ENCODE measurements at regions not wholly inside any gene's neighbourhood (a gene's known extent, or its start where the extent isn't known, plus 50 kb on each side); places are given as distances from the start of the nearest gene placed in this dataset.
A peak's percentile ranks its signal among the peaks of the same experiment; 100 is the strongest.

DNA sequence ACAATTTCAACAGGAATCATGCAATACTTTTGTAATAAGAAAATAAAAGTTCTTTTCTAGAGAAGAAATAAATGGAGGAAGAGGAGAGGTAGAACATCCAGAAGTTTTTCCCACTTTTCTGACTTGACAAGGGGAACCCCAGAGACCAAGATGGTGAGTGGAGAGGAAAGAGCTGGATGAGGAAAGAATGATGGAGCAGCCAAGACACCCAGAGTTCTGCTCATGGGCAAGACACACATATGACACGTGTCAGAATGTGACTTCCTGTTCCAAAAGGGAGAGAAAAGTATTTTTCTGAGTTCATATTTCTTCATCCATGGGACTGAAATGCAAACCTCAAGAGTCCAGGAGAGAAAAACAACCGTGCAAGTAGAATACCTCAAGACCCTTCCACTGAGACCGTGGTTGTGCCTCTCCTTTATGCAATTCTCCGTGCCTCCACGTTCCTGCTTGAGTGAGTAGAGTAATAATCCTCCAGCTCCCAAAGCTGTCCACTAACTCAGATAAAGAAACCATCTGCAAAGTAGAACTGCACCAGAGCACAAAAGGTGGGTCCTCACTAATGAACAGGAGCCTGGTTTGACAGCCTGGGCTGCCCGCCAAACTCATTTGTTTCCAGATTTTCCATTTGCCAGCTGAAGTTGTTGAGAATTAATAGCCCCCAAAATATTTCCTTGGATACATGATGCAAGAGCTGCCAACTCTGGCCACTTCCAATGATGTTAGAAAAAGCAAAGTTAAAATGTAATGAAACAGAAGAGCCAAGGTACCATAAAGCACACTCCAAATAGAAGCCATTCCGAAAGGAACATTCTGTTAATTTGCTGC is 272.6 kb upstream of the IGF1R start:
- Histone ChIP-seq H3K27ac (ENCODE audit: low read length) (no peak overlapping the region), H3K4me1 (ENCODE audit: control insufficient read depth, insufficient read depth, low read length) (no peaks in the 10 kb centered on the region), H3K4me3 (ENCODE audit: low read length) (no peak overlapping the region), H3K9me3 (ENCODE audit: control insufficient read depth, insufficient read depth, low read length) (peaks cover 1% of the 10 kb centered on the region; the same call in 1 of the 2 replicates), H3K36me3 (ENCODE audit: control insufficient read depth, insufficient read depth, low read length) (no peaks in the 10 kb centered on the region), H3K27me3 (ENCODE audit: control insufficient read depth, insufficient read depth, low read length) (no peaks in the 10 kb centered on the region)
- WGBS (ENCODE audit: insufficient coverage, insufficient read length), result no CpG with 5 or more reads among the region's 7 CpGs
- DNase-seq (ENCODE audit: low read depth, low spot score), result no peak

DNA sequence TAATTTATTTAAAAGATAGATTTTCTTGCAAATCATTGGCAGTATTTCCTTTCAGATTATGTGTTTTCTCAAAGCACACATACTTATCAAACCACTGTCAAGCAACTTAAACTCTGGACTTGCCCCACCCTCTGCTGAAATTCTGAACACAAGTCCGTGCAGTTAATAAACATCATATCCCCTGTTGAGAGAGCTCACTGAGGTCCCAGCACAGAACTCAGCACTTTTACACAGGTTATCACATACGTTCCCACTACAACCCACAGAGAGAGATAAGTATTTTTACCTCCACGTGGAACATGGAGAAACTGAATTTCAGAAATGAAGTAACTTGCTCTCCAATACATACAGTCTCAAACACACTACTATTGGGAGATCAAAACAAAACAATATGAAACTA is 267.6 kb upstream of the IGF1R start:
- no CpG with 5 or more reads among the region's 3 CpGs for WGBS (ENCODE audit: insufficient coverage, insufficient read length)
- no peaks in the 10 kb centered on the region for H3K27me3 ChIP-seq (ENCODE audit: control insufficient read depth, insufficient read depth, low read length)
- H3K36me3 ChIP-seq (ENCODE audit: control insufficient read depth, insufficient read depth, low read length), result no peaks in the 10 kb centered on the region
- H3K4me3 ChIP-seq (ENCODE audit: low read length), result no peak overlapping the region
- DNase-seq (ENCODE audit: low read depth, low spot score), result no peak
- H3K9me3 ChIP-seq (ENCODE audit: control insufficient read depth, insufficient read depth, low read length), result no peaks in the 10 kb centered on the region
- H3K4me1 ChIP-seq (ENCODE audit: control insufficient read depth, insufficient read depth, low read length), result no peaks in the 10 kb centered on the region
- no peak overlapping the region for H3K27ac ChIP-seq (ENCODE audit: low read length)

DNA sequence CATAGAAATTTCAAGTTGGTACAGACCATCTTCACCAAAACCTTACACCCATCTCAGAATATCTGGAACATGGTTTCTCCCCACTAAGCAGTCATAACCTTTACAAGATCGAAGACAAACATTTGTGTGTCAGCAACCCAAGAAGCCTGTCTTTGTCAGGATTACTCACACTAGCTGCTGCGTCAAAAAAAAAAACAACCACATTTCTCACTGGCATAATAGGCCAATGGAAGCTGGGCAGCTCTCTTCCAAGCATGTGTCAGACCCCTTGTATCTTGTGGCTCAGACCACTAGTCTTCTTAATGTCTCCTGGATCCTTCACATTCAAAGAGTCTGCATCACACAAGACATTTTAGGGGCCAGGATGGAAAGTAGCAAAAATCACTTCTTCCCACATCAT is 266.9 kb upstream of the IGF1R start:
- WGBS (ENCODE audit: insufficient coverage, insufficient read length), result no CpG with 5 or more reads among the region's 2 CpGs
- DNase-seq (ENCODE audit: low read depth, low spot score), result no peak
- no peaks in the 10 kb centered on the region for H3K4me1 ChIP-seq (ENCODE audit: control insufficient read depth, insufficient read depth, low read length)

DNA sequence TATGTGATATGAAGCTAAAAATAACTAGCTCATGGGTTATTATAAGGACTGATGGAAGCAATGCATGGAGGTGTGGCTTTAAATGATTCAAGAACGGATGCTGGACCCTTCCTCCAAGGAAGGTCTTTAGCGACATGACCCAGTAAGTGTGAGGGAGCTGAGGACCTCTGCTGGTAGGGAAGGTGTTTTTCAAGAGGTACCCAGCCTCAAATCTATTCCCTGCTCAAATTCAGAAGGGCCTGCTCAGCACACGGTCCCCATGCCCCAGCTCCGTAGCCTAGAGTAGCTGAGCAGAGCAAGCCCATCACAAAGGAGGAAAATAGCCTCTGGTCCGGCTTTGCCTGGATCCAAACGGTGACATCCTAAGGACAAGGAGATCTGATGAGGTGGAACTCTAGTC is 266.2 kb upstream of the IGF1R start:
- no peaks in the 10 kb centered on the region for H3K36me3 ChIP-seq (ENCODE audit: control insufficient read depth, insufficient read depth, low read length)
- H3K4me1 ChIP-seq (ENCODE audit: control insufficient read depth, insufficient read depth, low read length), result no peaks in the 10 kb centered on the region
- WGBS (ENCODE audit: insufficient coverage, insufficient read length), result no CpG with 5 or more reads among the region's 6 CpGs
- no peaks in the 10 kb centered on the region for H3K9me3 ChIP-seq (ENCODE audit: control insufficient read depth, insufficient read depth, low read length)
- peak; percentile 31 for DNase-seq (ENCODE audit: low read depth, low spot score)
- H3K27ac ChIP-seq (ENCODE audit: low read length), result no peak overlapping the region
- no peak overlapping the region for H3K4me3 ChIP-seq (ENCODE audit: low read length)
- H3K27me3 ChIP-seq (ENCODE audit: control insufficient read depth, insufficient read depth, low read length), result no peaks in the 10 kb centered on the region

More for the DNA sequence above, 266.9 kb upstream of the IGF1R start:
- Histone ChIP-seq H3K27ac (ENCODE audit: low read length) (no peak overlapping the region), H3K27me3 (ENCODE audit: control insufficient read depth, insufficient read depth, low read length) (no peaks in the 10 kb centered on the region), H3K9me3 (ENCODE audit: control insufficient read depth, insufficient read depth, low read length) (no peaks in the 10 kb centered on the region), H3K36me3 (ENCODE audit: control insufficient read depth, insufficient read depth, low read length) (no peaks in the 10 kb centered on the region), H3K4me3 (ENCODE audit: low read length) (no peak overlapping the region)

DNA sequence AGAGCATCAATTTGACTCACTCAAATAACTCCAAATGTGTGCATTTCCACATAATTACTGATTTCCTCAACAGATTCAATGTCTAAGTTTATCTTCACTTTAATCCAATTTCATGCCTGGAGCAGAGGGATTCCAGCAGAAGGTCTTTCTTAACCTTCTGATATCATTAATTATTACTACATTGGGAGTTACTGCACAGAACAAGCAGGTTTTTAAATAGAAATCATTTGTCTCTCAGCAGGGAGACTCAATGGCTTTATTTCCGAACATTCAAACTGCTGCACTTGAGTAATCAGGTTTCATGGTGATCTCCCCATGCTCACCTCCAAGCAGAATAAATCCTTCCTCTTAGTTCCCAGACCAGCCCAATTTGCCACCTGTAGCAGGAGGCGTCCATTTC is 264.8 kb upstream of the IGF1R start:
- WGBS (ENCODE audit: insufficient coverage, insufficient read length), result no CpG with 5 or more reads among the region's 2 CpGs
- Histone ChIP-seq H3K4me1 (ENCODE audit: control insufficient read depth, insufficient read depth, low read length) (no peaks in the 10 kb centered on the region), H3K27me3 (ENCODE audit: control insufficient read depth, insufficient read depth, low read length) (no peaks in the 10 kb centered on the region), H3K9me3 (ENCODE audit: control insufficient read depth, insufficient read depth, low read length) (no peaks in the 10 kb centered on the region), H3K36me3 (ENCODE audit: control insufficient read depth, insufficient read depth, low read length) (no peaks in the 10 kb centered on the region), H3K4me3 (ENCODE audit: low read length) (no peak overlapping the region), H3K27ac (ENCODE audit: low read length) (no peak overlapping the region)
- no peak for DNase-seq (ENCODE audit: low read depth, low spot score)

DNA sequence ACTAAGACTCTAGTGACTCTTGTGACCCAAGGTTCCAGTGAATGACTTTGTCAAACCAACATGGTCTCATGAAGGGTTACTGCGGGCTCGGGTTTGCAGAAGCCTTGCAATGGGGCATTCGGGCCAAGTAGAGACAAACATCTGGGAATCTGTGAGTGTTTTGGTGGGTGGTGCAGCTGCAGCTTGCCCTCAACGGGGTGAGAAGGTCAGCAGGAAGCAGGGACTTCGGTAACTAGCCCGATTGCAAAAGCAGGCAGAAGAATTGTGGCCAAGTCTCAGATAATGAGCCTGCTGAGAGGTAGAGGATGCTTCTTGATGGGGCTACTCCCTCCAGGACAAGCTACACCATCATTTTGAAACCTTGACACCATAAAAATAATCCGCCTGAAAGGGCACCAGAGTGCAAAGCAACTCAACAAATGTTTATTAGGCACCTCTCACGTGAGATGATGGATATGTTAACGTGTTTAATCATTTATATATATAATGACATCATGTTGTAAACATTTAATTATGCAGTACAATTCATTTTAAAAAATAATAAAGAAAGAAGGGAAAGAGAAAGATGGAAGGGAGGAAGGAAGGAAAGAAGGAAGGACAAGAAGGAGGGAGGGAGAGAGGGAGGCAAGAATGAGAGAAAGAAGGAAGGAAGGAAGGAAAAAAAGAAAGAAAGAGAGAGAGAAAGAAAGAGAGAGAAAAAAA is 263.9 kb upstream of the IGF1R start:
- Histone ChIP-seq H3K9me3 (ENCODE audit: control insufficient read depth, insufficient read depth, low read length) (no peaks in the 10 kb centered on the region), H3K27ac (ENCODE audit: low read length) (no peak overlapping the region), H3K36me3 (ENCODE audit: control insufficient read depth, insufficient read depth, low read length) (no peaks in the 10 kb centered on the region), H3K4me1 (ENCODE audit: control insufficient read depth, insufficient read depth, low read length) (no peaks in the 10 kb centered on the region), H3K27me3 (ENCODE audit: control insufficient read depth, insufficient read depth, low read length) (no peaks in the 10 kb centered on the region), H3K4me3 (ENCODE audit: low read length) (no peak overlapping the region)
- no peak for DNase-seq (ENCODE audit: low read depth, low spot score)
- no CpG with 5 or more reads among the region's 9 CpGs for WGBS (ENCODE audit: insufficient coverage, insufficient read length)

DNA sequence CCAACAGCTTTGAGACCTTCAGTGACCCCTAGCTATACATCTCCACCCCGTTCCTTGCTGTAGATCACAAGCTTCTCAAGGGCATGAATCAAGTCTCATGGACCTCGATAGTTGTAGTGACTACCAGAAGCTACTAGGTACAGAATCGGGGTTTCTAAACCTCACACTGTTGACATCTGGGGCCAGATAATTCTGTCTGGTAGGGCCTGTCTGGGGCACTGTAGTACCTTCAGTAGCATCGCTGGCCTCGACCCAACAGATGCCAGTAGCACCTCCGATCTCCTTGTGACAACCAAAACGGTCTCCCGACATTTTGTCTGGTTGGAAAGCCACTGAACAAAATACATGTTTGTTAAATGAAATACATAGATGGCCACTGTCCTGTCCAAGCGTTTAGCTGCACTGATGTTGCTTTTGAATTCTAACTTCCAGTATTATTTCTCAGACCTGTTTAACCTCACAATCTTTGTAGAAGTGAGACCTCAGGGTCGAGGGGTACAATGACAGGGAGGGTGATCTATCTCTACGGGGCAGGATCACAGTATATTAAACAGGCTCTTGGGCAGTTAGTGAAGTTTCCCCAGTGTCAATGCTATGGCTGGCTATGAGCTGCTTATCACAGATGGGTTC is 262.5 kb upstream of the IGF1R start:
- no peak overlapping the region for H3K4me3 ChIP-seq (ENCODE audit: low read length)
- H3K27ac ChIP-seq (ENCODE audit: low read length), result no peak overlapping the region
- no peaks in the 10 kb centered on the region for H3K36me3 ChIP-seq (ENCODE audit: control insufficient read depth, insufficient read depth, low read length)
- no peaks in the 10 kb centered on the region for H3K4me1 ChIP-seq (ENCODE audit: control insufficient read depth, insufficient read depth, low read length)
- H3K27me3 ChIP-seq (ENCODE audit: control insufficient read depth, insufficient read depth, low read length), result no peaks in the 10 kb centered on the region
- WGBS (ENCODE audit: insufficient coverage, insufficient read length), result no CpG with 5 or more reads among the region's 11 CpGs
- H3K9me3 ChIP-seq (ENCODE audit: control insufficient read depth, insufficient read depth, low read length), result no peaks in the 10 kb centered on the region
- no peak for DNase-seq (ENCODE audit: low read depth, low spot score)

DNA sequence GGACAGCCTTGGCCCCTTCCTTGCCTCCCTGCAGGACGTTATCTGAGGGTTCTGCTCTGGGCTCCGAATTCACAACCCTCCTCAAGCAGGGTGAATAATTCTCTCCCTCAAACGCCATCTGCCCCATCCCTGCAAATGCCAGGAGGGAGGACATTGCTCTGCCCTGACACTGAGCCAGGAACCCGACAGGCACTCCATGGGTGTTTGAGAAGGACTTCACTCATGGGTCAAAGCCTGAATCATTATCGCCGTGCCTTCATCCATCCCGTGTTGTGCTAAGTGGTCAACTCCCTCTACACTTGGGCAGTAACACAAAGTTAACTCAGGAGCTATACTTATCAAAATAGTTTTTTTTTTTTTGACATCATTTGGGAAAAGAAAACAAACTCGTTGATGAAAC is 261.8 kb upstream of the IGF1R start:
- no peak overlapping the region for H3K4me3 ChIP-seq (ENCODE audit: low read length)
- no peaks in the 10 kb centered on the region for H3K36me3 ChIP-seq (ENCODE audit: control insufficient read depth, insufficient read depth, low read length)
- H3K27ac ChIP-seq (ENCODE audit: low read length), result no peak overlapping the region
- H3K9me3 ChIP-seq (ENCODE audit: control insufficient read depth, insufficient read depth, low read length), result no peaks in the 10 kb centered on the region
- H3K27me3 ChIP-seq (ENCODE audit: control insufficient read depth, insufficient read depth, low read length), result no peaks in the 10 kb centered on the region
- no peak for DNase-seq (ENCODE audit: low read depth, low spot score)
- WGBS (ENCODE audit: insufficient coverage, insufficient read length), result no CpG with 5 or more reads among the region's 8 CpGs
- H3K4me1 ChIP-seq (ENCODE audit: control insufficient read depth, insufficient read depth, low read length), result no peaks in the 10 kb centered on the region

DNA sequence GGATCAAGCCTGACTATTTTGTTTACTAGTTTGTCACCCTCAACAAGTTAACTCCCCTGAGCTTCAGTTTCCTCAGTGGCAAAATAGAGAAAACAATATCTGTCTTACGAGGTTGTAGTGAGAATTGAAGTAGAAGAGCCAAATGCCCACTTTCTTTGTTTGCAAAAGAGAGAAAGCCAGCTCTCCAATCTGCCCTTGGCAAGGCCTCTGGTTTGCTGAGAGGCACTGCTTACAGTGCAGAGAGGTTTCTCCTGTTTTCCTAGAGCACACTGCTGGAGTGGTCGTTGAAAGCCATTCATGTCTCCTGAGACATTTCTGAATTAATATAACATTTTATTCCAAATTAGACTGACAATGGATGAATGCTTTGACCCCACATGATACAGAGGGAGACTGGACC is 260.5 kb upstream of the IGF1R start:
- Histone ChIP-seq H3K27ac (ENCODE audit: low read length) (no peak overlapping the region), H3K27me3 (ENCODE audit: control insufficient read depth, insufficient read depth, low read length) (no peaks in the 10 kb centered on the region), H3K9me3 (ENCODE audit: control insufficient read depth, insufficient read depth, low read length) (no peaks in the 10 kb centered on the region), H3K36me3 (ENCODE audit: control insufficient read depth, insufficient read depth, low read length) (no peaks in the 10 kb centered on the region), H3K4me1 (ENCODE audit: control insufficient read depth, insufficient read depth, low read length) (no peaks in the 10 kb centered on the region), H3K4me3 (ENCODE audit: low read length) (no peak overlapping the region)
- no CpG with 5 or more reads among the region's 2 CpGs for WGBS (ENCODE audit: insufficient coverage, insufficient read length)
- no peak for DNase-seq (ENCODE audit: low read depth, low spot score)

DNA sequence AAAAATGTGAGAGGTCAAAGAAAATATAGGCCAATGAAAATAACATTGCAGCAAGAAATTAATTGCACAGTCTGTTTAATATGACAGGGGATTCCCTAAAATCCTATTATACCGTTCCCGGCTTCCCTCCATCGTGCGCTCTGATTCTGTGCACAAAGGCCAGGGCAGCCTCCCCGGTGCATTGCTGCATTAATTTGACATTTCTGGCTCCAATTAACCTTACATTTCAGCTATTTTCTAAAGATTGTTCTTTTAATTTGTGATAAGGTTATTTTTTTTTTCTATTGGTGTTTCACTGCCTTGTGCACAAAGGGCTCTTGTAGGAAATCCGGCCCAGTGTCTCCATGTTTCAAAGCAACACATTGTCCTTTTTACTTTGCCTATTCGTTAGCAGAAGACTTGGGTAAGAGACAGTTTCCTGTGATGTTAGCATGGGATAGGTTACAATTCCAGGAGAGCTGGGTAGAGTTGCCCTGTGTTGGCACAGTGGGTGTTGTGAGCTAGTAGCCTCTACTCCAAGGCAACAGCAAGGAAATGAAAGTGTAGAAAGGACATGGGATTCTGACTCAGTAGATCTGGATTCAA is 257.3 kb upstream of the IGF1R start:
- no peak overlapping the region for H3K4me3 ChIP-seq (ENCODE audit: low read length)
- WGBS (ENCODE audit: insufficient coverage, insufficient read length), result no CpG with 5 or more reads among the region's 7 CpGs
- no peak overlapping the region for H3K27ac ChIP-seq (ENCODE audit: low read length)
- no peaks in the 10 kb centered on the region for H3K9me3 ChIP-seq (ENCODE audit: control insufficient read depth, insufficient read depth, low read length)
- H3K4me1 ChIP-seq (ENCODE audit: control insufficient read depth, insufficient read depth, low read length), result peaks cover 2% of the 10 kb centered on the region; the same call in 1 of the 2 replicates
- no peak for DNase-seq (ENCODE audit: low read depth, low spot score)
- H3K27me3 ChIP-seq (ENCODE audit: control insufficient read depth, insufficient read depth, low read length), result no peaks in the 10 kb centered on the region
- no peaks in the 10 kb centered on the region for H3K36me3 ChIP-seq (ENCODE audit: control insufficient read depth, insufficient read depth, low read length)
